Trophoblast cell (in vitro differentiated cells and primary cell): ENCODE measurements at regions not wholly inside any gene's neighbourhood (a gene's known extent, or its start where the extent isn't known, plus 50 kb on each side); places are given as distances from the start of the nearest gene placed in this dataset.
"Not testable (repeated sequence)": the region's sequence is repeated elsewhere in the genome, so short reads cannot be mapped to it uniquely, and the experiment has no call there.

ENCODE experiments used
- DNase-seq, 2 donors: peaks; one replicate each; pipeline ENCODE4 v3.0.0-alpha.2; 2016
- H2AFZ ChIP-seq: 2 replicates; pipeline ENCODE4 v1.6.1; 2013; ENCODE audit warnings: low read length, moderate library complexity, mild to moderate bottlenecking; ENCODE audit not compliant: insufficient read depth, poor library complexity
- H2AK5ac ChIP-seq: 2 replicates; pipeline ENCODE4 v1.6.1; 2013; ENCODE audit warnings: mild to moderate bottlenecking, low read length
- H2BK120ac ChIP-seq: 2 replicates; pipeline ENCODE4 v1.6.1; 2013; ENCODE audit warnings: low read length, mild to moderate bottlenecking, moderate library complexity; ENCODE audit not compliant: insufficient read depth, poor library complexity
- H2BK12ac ChIP-seq: 2 replicates; pipeline ENCODE4 v1.6.1; 2013; ENCODE audit warnings: mild to moderate bottlenecking, low read length, moderate library complexity
- H2BK5ac ChIP-seq: 2 replicates; pipeline ENCODE4 v1.6.1; 2013; ENCODE audit warnings: low read length, low read depth, moderate library complexity, mild to moderate bottlenecking; ENCODE audit not compliant: poor library complexity
- H3K14ac ChIP-seq: 2 replicates; pipeline ENCODE4 v1.6.1; 2013; ENCODE audit warnings: mild to moderate bottlenecking, low read length
- H3K18ac ChIP-seq: 2 replicates; pipeline ENCODE4 v1.6.1; 2013; ENCODE audit warnings: mild to moderate bottlenecking, low read length
- H3K23ac ChIP-seq: 2 replicates; pipeline ENCODE4 v1.6.1; 2013; ENCODE audit warnings: low read length
- H3K27ac ChIP-seq: 2 replicates; pipeline ENCODE4 v1.5.1; 2013; ENCODE audit warnings: low read depth, mild to moderate bottlenecking, inconsistent platforms, low read length, moderate library complexity
- H3K27me3 ChIP-seq: 2 replicates; pipeline ENCODE4 v1.6.1; 2013; ENCODE audit warnings: inconsistent platforms, mild to moderate bottlenecking, low read length, moderate library complexity; ENCODE audit not compliant: insufficient read depth
- H3K36me3 ChIP-seq, 2 experiments: 1 replicate in 1 of 2; 2 replicates in 1 of 2; pipeline ENCODE4 v1.6.1; 2013; ENCODE audit warnings: low read length in 2 of 2, mild to moderate bottlenecking in 2 of 2, moderate library complexity in 1 of 2; ENCODE audit not compliant: insufficient read depth in 2 of 2, control insufficient read depth in 1 of 2
- H3K4ac ChIP-seq: 2 replicates; pipeline ENCODE4 v1.6.1; 2013; ENCODE audit warnings: low read depth, mild to moderate bottlenecking, low read length, moderate library complexity
- H3K4me1 ChIP-seq, 2 experiments: 1 replicate in 1 of 2; 2 replicates in 1 of 2; pipeline ENCODE4 v1.6.1; 2013; ENCODE audit warnings: low read length in 2 of 2, mild to moderate bottlenecking in 2 of 2, moderate library complexity in 1 of 2; ENCODE audit not compliant: insufficient read depth in 2 of 2, control insufficient read depth in 1 of 2
- H3K4me2 ChIP-seq: 2 replicates; pipeline ENCODE4 v1.6.1; 2013; ENCODE audit warnings: inconsistent platforms, mild to moderate bottlenecking, low read length, moderate library complexity
- H3K4me3 ChIP-seq: 2 replicates; pipeline ENCODE4 v1.5.1; 2013; ENCODE audit warnings: mild to moderate bottlenecking, low read depth, low read length, inconsistent platforms
- H3K79me1 ChIP-seq: one replicate; pipeline ENCODE4 v1.6.1; 2013; ENCODE audit warnings: low read length
- H3K79me2 ChIP-seq: 2 replicates; pipeline ENCODE4 v1.6.1; 2013; ENCODE audit warnings: low read length, mild to moderate bottlenecking; ENCODE audit not compliant: control insufficient read depth, insufficient read depth, poor library complexity
- H3K9ac ChIP-seq: 2 replicates; pipeline ENCODE4 v1.6.1; 2013; ENCODE audit warnings: mild to moderate bottlenecking, low read length
- H3K9me3 ChIP-seq: 2 replicates; pipeline ENCODE4 v1.6.1; 2013; ENCODE audit warnings: low read depth, mild to moderate bottlenecking, control low read depth, inconsistent platforms, low read length; ENCODE audit not compliant: insufficient read depth
- H4K12ac ChIP-seq: 2 replicates; pipeline ENCODE4 v1.6.1; 2013; ENCODE audit warnings: low read depth, mild to moderate bottlenecking, low read length, moderate library complexity
- H4K8ac ChIP-seq: 2 replicates; pipeline ENCODE4 v1.6.1; 2013; ENCODE audit warnings: low read depth, mild to moderate bottlenecking, low read length, moderate library complexity
- H4K91ac ChIP-seq: one replicate; pipeline ENCODE4 v1.6.1; 2013; ENCODE audit warnings: low read depth, mild to moderate bottlenecking, low read length, moderate library complexity
- WGBS: extraction: QIAGEN DNeasy Blood & Tissue Kit; methylation state at CpG from one replicate; pipeline ENCODE4 v1.1.7; 2013; ENCODE audit warnings: missing lambda C conversion rate; ENCODE audit not compliant: insufficient read length, insufficient coverage; ENCODE audit errors: extremely low coverage; 5-methylcytosine and 5-hydroxymethylcytosine counted together

DNA sequence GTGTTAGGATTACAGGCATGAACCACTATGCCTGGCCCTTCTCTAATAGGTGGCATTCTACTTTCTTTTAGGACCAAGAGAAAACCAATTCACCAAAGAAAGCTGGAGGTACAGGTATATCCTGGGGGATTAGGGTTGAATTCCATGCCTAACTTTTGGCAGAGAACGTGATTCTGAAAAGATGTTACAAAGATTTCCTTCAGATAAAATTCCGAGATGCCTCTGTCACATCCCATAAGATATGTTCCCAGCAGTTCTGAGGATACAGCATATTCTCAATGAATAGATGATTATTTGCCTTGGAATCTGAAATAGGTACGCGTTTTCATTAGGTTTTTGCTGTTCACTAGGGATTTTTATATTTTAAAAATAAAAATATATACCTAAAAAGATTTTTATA, 111.9 kb upstream of the KRAS start:
- DNase-seq, result peak; percentile 42 to 92
- Histone ChIP-seq H3K27ac (no peak overlapping the region), H2BK5ac (no peak overlapping the region), H3K4me3 (no peak overlapping the region), H3K9me3 (peaks cover 2% of the 10 kb centered on the region), H3K36me3 (no peaks in the 10 kb centered on the region), H2AFZ (no peak overlapping the region), H3K79me1 (no peaks in the 10 kb centered on the region), H3K14ac (no peak overlapping the region), H4K12ac (no peak overlapping the region), H2BK120ac (no peak overlapping the region), H3K4me2 (no peak overlapping the region), H3K4me1 (peaks cover 0 to 1% of the 10 kb centered on the region in 2 experiments), H3K27me3 (no peaks in the 10 kb centered on the region), H4K8ac (no peak overlapping the region), H4K91ac (no peak overlapping the region), H3K79me2 (no peaks in the 10 kb centered on the region), H3K18ac (no peak overlapping the region), H3K9ac (no peak overlapping the region), H2BK12ac (no peak overlapping the region), H3K4ac (no peak overlapping the region), H2AK5ac (no peak overlapping the region), H3K23ac (no peak overlapping the region)
- no CpG with 5 or more reads among the region's 4 CpGs for WGBS

DNA sequence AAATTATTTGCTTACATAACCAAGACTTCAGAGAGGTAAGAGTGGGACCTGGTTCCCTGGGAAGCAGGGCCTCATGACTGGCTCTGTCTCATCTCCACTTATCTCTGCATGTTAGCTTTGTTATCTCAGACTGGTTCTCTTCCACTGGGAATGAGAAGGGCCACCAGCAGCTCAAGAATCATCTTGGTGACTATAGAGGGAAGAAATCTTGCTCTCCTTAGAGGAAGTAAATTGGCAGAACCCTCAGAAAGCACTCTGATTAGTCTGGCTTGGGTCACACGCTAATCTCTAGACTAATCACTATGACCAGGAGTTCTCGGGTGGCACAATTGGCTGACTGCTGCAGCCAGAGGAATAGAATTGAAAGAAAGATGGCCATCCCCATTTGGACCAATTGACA, 110.8 kb upstream of the KRAS start:
- Histone ChIP-seq H2AFZ (no peak overlapping the region), H3K4me2 (no peak overlapping the region), H3K79me1 (no peaks in the 10 kb centered on the region), H3K4ac (no peak overlapping the region), H3K27me3 (no peaks in the 10 kb centered on the region), H3K9me3 (no peaks in the 10 kb centered on the region), H3K4me3 (no peak overlapping the region), H4K91ac (no peak overlapping the region), H2BK12ac (no peak overlapping the region), H3K27ac (no peak overlapping the region), H2BK5ac (no peak overlapping the region), H3K36me3 (no peaks in the 10 kb centered on the region), H3K23ac (no peak overlapping the region), H2AK5ac (no peak overlapping the region), H4K8ac (no peak overlapping the region), H3K9ac (no peak overlapping the region), H2BK120ac (no peak overlapping the region), H3K18ac (no peak overlapping the region), H3K14ac (no peak overlapping the region), H3K79me2 (no peaks in the 10 kb centered on the region), H4K12ac (no peak overlapping the region), H3K4me1 (peaks cover 0 to 6% of the 10 kb centered on the region in 2 experiments)
- DNase-seq, result peak; percentile 64 to 75
- WGBS, result no CpG with 5 or more reads among the region's 2 CpGs

DNA sequence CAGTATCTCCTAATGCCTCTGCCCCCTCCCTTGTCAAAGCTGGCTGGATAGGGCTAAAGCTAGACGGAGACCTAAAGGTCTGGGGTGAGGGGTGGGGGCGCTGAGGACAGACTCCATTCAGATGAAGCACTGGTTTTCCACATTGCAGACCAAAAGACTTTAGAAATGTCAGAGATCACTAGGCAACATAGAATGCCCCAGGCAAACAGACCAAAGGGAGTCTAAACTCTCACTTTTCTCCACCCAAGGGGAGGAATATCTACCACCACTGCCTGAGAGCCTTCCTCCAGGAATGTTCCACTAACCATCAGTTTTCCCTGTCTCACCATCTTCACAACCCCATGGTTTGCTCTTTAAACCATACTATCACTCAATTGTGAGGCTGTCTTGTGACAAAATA, 106.9 kb upstream of the KRAS start:
- no peak overlapping the region for H2BK120ac ChIP-seq
- H4K12ac ChIP-seq, result no peak overlapping the region
- no peak overlapping the region for H3K4ac ChIP-seq
- no CpG with 5 or more reads among the region's 2 CpGs for WGBS
- no peak overlapping the region for H3K4me2 ChIP-seq
- H4K8ac ChIP-seq, result no peak overlapping the region
- no peaks in the 10 kb centered on the region for H3K9me3 ChIP-seq
- no peaks in the 10 kb centered on the region for H3K27me3 ChIP-seq
- H3K23ac ChIP-seq, result no peak overlapping the region
- peak in 1 of 2 donors; percentile 27 for DNase-seq
- no peaks in the 10 kb centered on the region for H3K36me3 ChIP-seq
- no peak overlapping the region for H2BK5ac ChIP-seq
- H3K27ac ChIP-seq, result no peak overlapping the region
- peaks cover 0 to 6% of the 10 kb centered on the region in 2 experiments for H3K4me1 ChIP-seq
- no peak overlapping the region for H2AFZ ChIP-seq
- no peak overlapping the region for H4K91ac ChIP-seq
- H2AK5ac ChIP-seq, result no peak overlapping the region
- no peak overlapping the region for H3K9ac ChIP-seq
- no peak overlapping the region for H3K4me3 ChIP-seq
- H3K18ac ChIP-seq, result no peak overlapping the region
- no peak overlapping the region for H2BK12ac ChIP-seq
- no peaks in the 10 kb centered on the region for H3K79me2 ChIP-seq
- no peak overlapping the region for H3K14ac ChIP-seq
- H3K79me1 ChIP-seq, result no peaks in the 10 kb centered on the region

DNA sequence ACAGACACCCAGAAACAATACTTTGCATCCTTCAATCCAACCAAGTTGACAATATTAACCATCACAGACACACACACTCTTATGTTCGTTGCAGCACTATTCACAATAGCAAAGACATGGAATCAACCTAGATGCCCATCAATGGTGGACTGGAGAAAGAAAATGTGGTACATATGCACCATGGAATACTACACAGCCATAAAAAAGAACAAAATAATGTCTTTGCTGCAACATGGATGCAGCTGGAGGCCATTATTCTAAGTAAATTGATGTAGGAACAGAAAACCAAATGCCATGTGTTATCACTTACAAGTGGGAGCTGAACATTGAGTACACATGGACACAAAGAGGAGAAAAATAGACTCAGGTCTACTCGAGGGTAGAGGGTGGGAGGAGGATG, 102.2 kb upstream of the KRAS start:
- not testable (repeated sequence) for H3K9me3 ChIP-seq, H4K91ac ChIP-seq, H3K9ac ChIP-seq, H2BK5ac ChIP-seq, H3K79me1 ChIP-seq, H3K36me3 ChIP-seq, H2BK12ac ChIP-seq, H2BK120ac ChIP-seq, H3K4ac ChIP-seq, H4K12ac ChIP-seq, H2AK5ac ChIP-seq, H3K27me3 ChIP-seq, H3K79me2 ChIP-seq, H3K4me2 ChIP-seq, H4K8ac ChIP-seq, H2AFZ ChIP-seq, H3K23ac ChIP-seq, H3K14ac ChIP-seq, H3K4me3 ChIP-seq, DNase-seq, H3K4me1 ChIP-seq, H3K27ac ChIP-seq, H3K18ac ChIP-seq
- no CpG with 5 or more reads among the region's 2 CpGs for WGBS
